HepG2 (cell line): ENCODE measurements at regions not wholly inside any gene's neighbourhood (a gene's known extent, or its start where the extent isn't known, plus 50 kb on each side); places are given as distances from the start of the nearest gene placed in this dataset.

ENCODE experiments used
- ATAC-seq: fragments of 200-7000 bp; cut with Tn5 transposase; 3 replicates; pipeline ENCODE4 v1.9.1; 2020; ENCODE audit warnings: mild to moderate bottlenecking, moderate library complexity
- BruUV-seq: library from RNA; stranded (reverse); fragments of 400-500 nt; replicated peaks from 2 replicates; lab custom pipeline; 2021; lab: Mats Ljungman, UMichigan
- CTCF ChIA-PET: fragments of 300-600 bp; formaldehyde crosslinking; extraction: SDS; loops from one replicate; lab custom pipeline; 2021; ENCODE audit warnings: low total read pairs, inconsistent platforms, low intra/inter-chr PET ratio; lab: Yijun Ruan, JAX
- POLR2A ChIA-PET: fragments of 350-600 bp; sonication (Branson Sonifier 250); formaldehyde crosslinking; loops from one replicate; lab custom pipeline; 2020; ENCODE audit warnings: antibody characterized with exemption, inconsistent platforms; lab: Yijun Ruan, JAX
- DNase-seq: peaks from one replicate; pipeline ENCODE4 v3.0.0-alpha.2; 2015; ENCODE audit warnings: low spot score
- FAIRE-seq: peaks from 3 replicates; lab custom pipeline; 2011; peaks lifted over from hg19 to GRCh38; lab: Jason Lieb, UNC
- H2AFZ ChIP-seq: one replicate; pipeline ENCODE4 v1.6.1; 2011; ENCODE audit warnings: low read length, inconsistent platforms
- H3K27ac ChIP-seq: fragments of 300-600 bp; 3 replicates; pipeline ENCODE4 v1.8.0; 2011; ENCODE audit warnings: mixed run types, mild to moderate bottlenecking, mixed read lengths, low read length, inconsistent platforms; ENCODE audit not compliant: insufficient read depth; ENCODE audit errors: extremely low read length
- H3K27me3 ChIP-seq, 2 experiments: fragments of 200-600 bp in 1 of 2; 2 replicates in 1 of 2; 3 replicates in 1 of 2; pipeline versions ENCODE4 v1.6.0 to v1.8.0; 2011; ENCODE audit warnings: low read length in 2 of 2, mild to moderate bottlenecking in 2 of 2, moderate library complexity in 2 of 2, inconsistent platforms in 1 of 2; ENCODE audit not compliant: insufficient read depth in 2 of 2, control insufficient read depth in 1 of 2
- H3K36me3 ChIP-seq, 2 experiments: fragments of 200-600 bp in 1 of 2; replicated peaks in 1 of 2; 2 replicates in 1 of 2; 3 replicates in 1 of 2; pipeline versions ENCODE4 v1.5.1 to v1.8.0; 2011; ENCODE audit warnings: low read length in 2 of 2, inconsistent platforms in 1 of 2; ENCODE audit not compliant: insufficient read depth in 2 of 2, control insufficient read depth in 1 of 2
- H3K4me1 ChIP-seq: 2 replicates; pipeline ENCODE4 v1.5.1; 2012; ENCODE audit warnings: low read length, inconsistent platforms; ENCODE audit not compliant: insufficient read depth
- H3K4me2 ChIP-seq: 2 replicates; pipeline ENCODE4 v1.6.0; 2011; ENCODE audit warnings: low read depth, low read length, inconsistent platforms
- H3K4me3 ChIP-seq, 3 experiments: fragments of 200-600 bp in 1 of 3; sonication (generic), shearing (Covaris generic) in 1 of 3; replicated peaks in 1 of 3; 2 replicates each; pipeline ENCODE4 v1.5.1; 2011 to 2016; ENCODE audit warnings: low read length in 3 of 3, inconsistent platforms in 2 of 3, low read depth in 2 of 3, mild to moderate bottlenecking in 2 of 3, control low read depth in 1 of 3, mixed read lengths in 1 of 3; ENCODE audit not compliant: insufficient read depth in 1 of 3
- H3K79me2 ChIP-seq: one replicate; pipeline ENCODE4 v1.6.1; 2011; ENCODE audit warnings: low read length, inconsistent platforms; ENCODE audit not compliant: insufficient read depth
- H3K9ac ChIP-seq: 2 replicates; pipeline ENCODE4 v1.6.0; 2011; ENCODE audit warnings: mild to moderate bottlenecking, low read depth, low read length, inconsistent platforms; ENCODE audit not compliant: insufficient read depth
- H3K9me3 ChIP-seq: 2 replicates; pipeline ENCODE4 v1.5.1; 2012; ENCODE audit warnings: mild to moderate bottlenecking, low read length
- H4K20me1 ChIP-seq: 2 replicates; pipeline ENCODE4 v1.6.0; 2011; ENCODE audit warnings: inconsistent platforms, mild to moderate bottlenecking, low read length, moderate library complexity; ENCODE audit not compliant: insufficient read depth
- CEBPG ChIP-seq: IDR thresholded peaks from 2 replicates; pipeline ENCODE4 v1.6.1; 2016
- CENPX ChIP-seq: sonication (generic); formaldehyde crosslinking; IDR thresholded peaks from 2 replicates; pipeline ENCODE4 v1.9.0; 2021; ENCODE audit warnings: mild to moderate bottlenecking, missing genetic modification reagents, moderate library complexity
- HOMEZ ChIP-seq: IDR thresholded peaks from 2 replicates; pipeline ENCODE4 v1.6.1; 2016; ENCODE audit warnings: low read depth
- JUNB ChIP-seq: sonication (generic); formaldehyde crosslinking; IDR thresholded peaks from 2 replicates; pipeline ENCODE4 v1.8.0; 2022; ENCODE audit warnings: missing genetic modification reagents, mild to moderate bottlenecking, borderline replicate concordance
- NCOA5 ChIP-seq: sonication (generic); formaldehyde crosslinking; IDR thresholded peaks from 2 replicates; pipeline ENCODE4 v1.4.0; 2020; ENCODE audit warnings: missing genetic modification reagents
- PHF21A ChIP-seq: sonication (generic); formaldehyde crosslinking; IDR thresholded peaks from 2 replicates; pipeline ENCODE4 v1.5.0; 2020; ENCODE audit warnings: mild to moderate bottlenecking, missing genetic modification reagents
- SCMH1 ChIP-seq: sonication (generic); formaldehyde crosslinking; IDR thresholded peaks from 2 replicates; pipeline ENCODE4 v1.9.0; 2021; ENCODE audit warnings: missing genetic modification reagents, mild to moderate bottlenecking, borderline replicate concordance
- ZNF382 ChIP-seq: sonication (generic); formaldehyde crosslinking; IDR thresholded peaks from 2 replicates; pipeline ENCODE4 v1.5.0; 2020; ENCODE audit warnings: missing genetic modification reagents, mild to moderate bottlenecking, borderline replicate concordance
- WGBS: methylation state at CpG from one replicate; pipeline ENCODE4 v1.1.6; 2017; ENCODE audit warnings: low lambda C conversion rate; 5-methylcytosine and 5-hydroxymethylcytosine counted together
- in situ Hi-C: cut with HindIII; loops from 2 replicates; pipeline ENCODE4 v1.10.0; 2017; ENCODE audit warnings: low pct_unique_long_range_greater_than_20kb; ENCODE audit not compliant: extremely low pct_ligation_motif_present
- intact Hi-C: fragments of 100-400 bp; cut with micrococcal nuclease; formaldehyde crosslinking; loops from one replicate; pipeline ENCODE4 v1.10.0; 2022; ENCODE audit not compliant: unreplicated experiment

- TF ChIP-seq HOMEZ: no peak
Measured at GRCh38 chr2:84194949-84195644, 264.0 kb downstream of the SUCLG1 start (continued).

- H3K4me2 ChIP-seq: no peak overlapping the region
- no peaks in the 10 kb centered on the region for H3K79me2 ChIP-seq
- no peak overlapping the region for H3K27ac ChIP-seq
- H3K9ac ChIP-seq: no peak overlapping the region
- H3K4me3 ChIP-seq: no peak overlapping the region
- no peaks in the 10 kb centered on the region for H3K4me1 ChIP-seq
- FAIRE-seq: no peak
- H4K20me1 ChIP-seq: no peaks in the 10 kb centered on the region
- POLR2A ChIA-PET: no interaction called here
- no peak for DNase-seq
- ATAC-seq: no peak
- intact Hi-C loops: no loop called here
- CTCF ChIA-PET: no interaction called here
- in situ Hi-C loops: no loop called here
- WGBS: 69% methylated on average over 2 of the region's 2 CpGs
- TF ChIP-seq PHF21A (CRISPR knock-in tag) (no peak), JUNB (CRISPR knock-in tag) (no peak), ZNF382 (CRISPR knock-in tag) (no peak), NCOA5 (CRISPR knock-in tag) (no peak), SCMH1 (no peak), CEBPG (CRISPR knock-in tag) (no peak), CENPX (CRISPR knock-in tag) (no peak)
- TF ChIP-seq, all 625 proteins: peak for 0
- Histone ChIP-seq H3K9me3 (no peaks in the 10 kb centered on the region), H3K36me3 (no peaks in the 10 kb centered on the region), H3K27me3 (0 out of 5 replicates have a peak, but pooled peaks cover 0 to 5% of the 10 kb centered on the region in 2 experiments), H2AFZ (no peak overlapping the region)
- BruUV-seq: no TSS peak
Measured at GRCh38 chr2:84194181-84194580, 264.9 kb downstream of the SUCLG1 start.
